SH-SY5Y (cell line): ENCODE measurements at regions not wholly inside any gene's neighbourhood (a gene's known extent, or its start where the extent isn't known, plus 50 kb on each side); places are given as distances from the start of the nearest gene placed in this dataset.

Source experiments
- GATA2 ChIP-seq: IDR thresholded peaks from 2 replicates; pipeline ENCODE4 v1.6.1; 2011; ENCODE audit warnings: mild to moderate bottlenecking, low read depth, low read length
- GATA3 ChIP-seq: IDR thresholded peaks from 2 replicates; pipeline ENCODE4 v1.6.1; 2011; ENCODE audit warnings: low read depth, mild to moderate bottlenecking, low read length, moderate library complexity

GRCh38 chr15:31776039-31776438 lies 254.3 kb upstream of the CHRNA7 start:
- TF ChIP-seq GATA2 (no peak), GATA3 (no peak)
